ENCODE measurements at regions not wholly inside any gene's neighbourhood (a gene's known extent, or its start where the extent isn't known, plus 50 kb on each side); places are given as distances from the start of the nearest gene placed in this dataset.
A peak's percentile ranks its signal among the peaks of the same experiment; 100 is the strongest.
"Not testable (repeated sequence)": the region's sequence is repeated elsewhere in the genome, so short reads cannot be mapped to it uniquely, and the experiment has no call there.

DNA sequence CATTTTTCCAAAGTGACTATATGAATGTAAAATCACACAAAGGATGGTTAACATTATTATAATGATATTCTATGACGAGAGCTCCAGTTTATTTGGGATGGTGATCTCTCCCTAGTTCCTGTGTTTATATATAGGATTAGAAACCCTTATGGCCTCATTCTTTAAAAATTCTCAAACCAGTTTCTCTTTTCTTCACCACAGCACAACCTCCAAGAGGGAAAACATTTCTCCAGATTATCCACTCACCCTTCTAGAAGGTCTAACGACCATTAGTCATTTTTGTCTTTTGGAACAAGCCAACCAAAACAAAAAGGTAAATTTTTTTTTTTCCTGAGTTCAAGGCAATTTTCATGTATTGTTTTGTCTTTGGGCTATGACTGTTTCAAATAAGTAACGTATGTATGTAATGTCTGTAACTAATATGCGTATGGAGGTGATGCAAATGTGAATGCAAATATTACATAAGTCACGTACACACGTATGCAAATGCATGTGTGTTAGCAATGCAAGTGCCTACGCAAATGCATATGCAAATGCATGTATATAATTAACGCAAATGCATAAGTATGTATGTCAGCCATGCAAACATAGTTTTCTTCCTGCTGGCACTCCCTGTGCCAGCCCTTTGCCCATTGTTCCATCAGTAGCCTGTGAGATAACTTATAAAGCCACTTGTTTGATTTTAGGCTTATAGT, 72.5 kb upstream of the MORC3 start:
- peak; percentile 53 for DNase-seq (ENCODE audit: low read depth)

DNA sequence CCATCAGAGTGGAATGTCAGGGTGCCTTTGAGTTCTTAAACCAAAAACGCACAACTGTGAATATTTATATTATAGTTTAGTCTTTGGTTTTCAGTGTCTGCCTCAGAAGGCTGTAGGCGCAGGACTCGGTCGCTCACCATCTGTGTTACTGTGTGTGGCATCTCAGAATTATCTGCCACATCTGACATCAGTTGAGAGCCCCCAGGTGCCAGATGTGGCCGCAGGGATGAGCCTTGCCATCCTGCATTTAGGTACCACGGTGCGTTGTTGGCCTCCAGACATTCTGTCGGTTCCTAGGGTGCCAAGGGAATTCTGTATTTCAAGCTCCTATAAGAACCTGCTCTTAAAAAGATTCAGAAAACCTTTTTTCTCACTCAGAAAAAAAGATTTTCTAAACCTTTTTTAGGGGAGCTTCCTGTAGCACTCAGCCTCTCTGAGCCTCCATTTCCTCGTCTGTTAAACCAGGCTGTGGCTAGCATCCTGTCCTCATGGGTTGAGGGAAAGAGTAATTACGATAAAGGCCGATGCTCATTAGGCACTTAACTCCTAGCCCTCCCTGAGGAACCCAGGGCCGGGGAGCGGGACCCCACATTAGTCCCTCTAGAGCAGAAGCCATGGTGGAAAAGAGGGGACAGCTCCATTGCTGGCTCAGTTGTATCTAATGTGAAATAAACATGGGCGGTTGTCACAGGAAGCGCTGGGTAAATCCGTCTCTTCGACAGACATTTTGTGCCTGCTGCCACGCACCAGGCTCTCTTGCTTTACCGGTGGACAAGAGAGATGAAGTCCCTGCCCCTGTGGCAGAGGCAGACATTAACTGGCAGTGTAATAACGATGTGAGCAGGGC, 70.2 kb upstream of the MORC3 start:
- no peak for DNase-seq (ENCODE audit: low read depth)

GRCh38 chr21:36250423-36251075, 69.4 kb upstream of the MORC3 start:
- DNase-seq (ENCODE audit: low read depth): no peak

DNA sequence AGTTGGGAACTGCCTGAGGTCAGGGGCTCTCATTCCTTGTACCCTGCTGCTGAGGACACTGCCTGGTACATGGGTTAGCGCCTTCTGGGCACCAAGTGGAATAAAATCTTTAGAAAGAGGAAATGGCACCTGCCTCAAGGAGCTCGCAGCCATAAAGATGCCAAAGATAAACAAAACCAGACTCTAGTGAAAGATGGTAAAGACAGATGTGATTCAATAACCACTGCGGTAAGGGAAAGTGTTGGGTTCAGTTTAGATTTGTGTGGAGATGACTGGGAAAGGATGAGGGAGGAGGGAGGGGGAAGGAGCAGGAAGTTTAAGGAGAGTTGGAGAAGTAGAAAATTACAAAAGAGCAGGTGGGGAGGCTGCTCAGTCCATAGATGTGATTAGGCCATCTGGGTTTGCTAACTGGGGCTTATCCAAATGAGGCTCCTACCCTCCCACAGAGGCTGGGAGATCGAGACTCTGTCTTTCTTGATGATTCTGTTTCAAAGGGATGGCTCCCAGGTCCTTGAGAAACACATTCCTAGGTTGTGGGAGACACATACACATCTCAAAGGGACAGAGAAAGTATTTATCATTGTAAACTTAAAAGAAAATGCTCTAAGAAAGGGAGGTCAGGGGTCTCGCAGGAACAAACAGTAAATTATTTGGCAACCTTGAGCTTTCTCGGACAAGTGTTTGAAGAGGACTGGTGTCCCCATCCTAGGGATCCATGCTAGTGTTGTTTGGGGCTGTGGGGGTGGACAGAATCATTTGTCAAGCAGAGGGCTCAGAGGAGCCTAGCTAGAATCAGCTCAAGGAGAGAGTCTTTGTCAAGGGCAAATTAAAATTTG, 65.7 kb upstream of the MORC3 start:
- DNase-seq (ENCODE audit: low read depth): no peak

- no peak for DNase-seq (ENCODE audit: low read depth)
Measured at GRCh38 chr21:36255663-36256062, 64.3 kb upstream of the MORC3 start.

GRCh38 chr21:36257657-36258056, 62.3 kb upstream of the MORC3 start:
- no peak for DNase-seq (ENCODE audit: low read depth)

DNA sequence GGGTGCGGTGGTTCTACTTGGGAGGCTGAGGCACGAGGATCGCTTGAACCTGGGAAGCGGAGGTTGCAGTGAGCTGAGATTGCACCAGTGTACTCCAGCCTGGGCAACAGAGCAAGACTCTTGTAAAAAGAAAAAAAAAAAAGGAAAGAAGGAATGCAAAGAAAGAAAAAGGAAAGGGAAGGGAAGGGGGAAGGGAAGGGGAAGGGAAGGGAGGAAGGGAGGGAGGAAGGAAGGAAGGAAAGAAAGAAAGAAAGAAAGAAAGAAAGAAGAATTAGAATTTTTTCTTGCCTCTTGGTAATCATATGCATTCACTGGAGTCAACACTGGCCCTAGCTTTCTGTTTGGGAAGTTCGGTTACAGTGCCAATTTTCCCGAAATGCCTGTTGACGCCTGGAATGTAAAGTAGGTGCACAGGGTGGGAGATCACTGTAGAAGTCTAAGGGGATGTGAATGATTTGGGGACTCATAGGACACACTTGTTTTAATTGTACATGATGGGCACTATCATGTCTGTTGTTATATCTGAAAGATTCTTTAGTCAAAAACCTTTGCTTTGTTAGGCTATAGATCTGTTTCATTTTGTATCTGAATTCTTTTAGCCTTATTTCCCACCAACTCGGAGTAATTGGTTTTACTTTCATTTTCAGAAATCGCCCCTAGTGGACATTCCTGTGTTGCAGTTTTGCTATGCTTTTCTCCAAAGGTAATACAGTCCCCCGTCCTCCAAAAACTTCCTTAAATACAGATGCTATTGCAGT, 59.8 kb upstream of the MORC3 start:
- DNase-seq (ENCODE audit: low read depth): no peak

DNA sequence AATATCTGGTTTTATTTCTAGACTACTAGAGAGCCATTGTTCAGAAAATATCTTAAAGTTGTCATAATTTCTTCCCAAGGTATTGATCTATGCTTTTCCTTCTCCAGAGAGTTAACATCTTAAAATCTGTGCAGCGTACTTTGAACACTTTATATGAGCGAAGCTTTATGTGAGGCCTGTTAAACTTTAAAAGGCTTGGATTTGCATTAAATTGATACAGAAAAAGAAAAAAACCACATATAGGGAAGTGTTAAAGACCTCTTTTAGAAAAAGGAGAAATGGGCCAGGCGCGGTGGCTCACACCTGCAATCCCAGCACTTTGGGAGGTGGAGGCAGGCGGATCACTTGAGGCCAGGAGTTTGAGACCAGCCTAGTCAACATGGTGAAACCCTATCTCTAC, 59.2 kb upstream of the MORC3 start:
- DNase-seq (ENCODE audit: low read depth): no peak

- no peak for DNase-seq (ENCODE audit: low read depth)
Measured at GRCh38 chr21:36261459-36261858, 58.5 kb upstream of the MORC3 start.

- DNase-seq (ENCODE audit: low read depth): no peak
Measured at GRCh38 chr21:36263797-36264196, 56.2 kb upstream of the MORC3 start.

GRCh38 chr21:36265431-36265830, 54.6 kb upstream of the MORC3 start:
- DNase-seq (ENCODE audit: low read depth): no peak

GRCh38 chr21:36267828-36268227, 52.2 kb upstream of the MORC3 start:
- DNase-seq (ENCODE audit: low read depth): not testable (repeated sequence)

DNA sequence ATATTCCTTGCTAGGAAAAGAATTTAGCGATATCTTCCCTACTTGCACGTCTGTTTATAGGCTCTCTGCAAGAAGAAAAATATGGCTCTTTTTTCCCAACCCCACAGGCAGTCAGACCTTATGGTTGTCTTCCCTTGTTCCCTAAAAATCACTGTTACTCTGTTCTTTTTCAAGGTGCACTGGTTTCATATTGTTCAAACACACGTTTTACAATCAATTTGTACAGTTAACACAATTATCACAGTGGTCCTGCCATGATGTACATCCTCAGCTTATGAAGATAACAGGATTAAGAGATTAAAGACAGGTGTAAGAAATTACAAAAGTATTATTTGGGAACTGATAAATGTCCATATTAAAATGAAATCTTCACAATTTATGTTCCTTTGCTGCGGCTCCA, 51.7 kb upstream of the MORC3 start:
- DNase-seq (ENCODE audit: low read depth): not testable (repeated sequence)
